ENCODE measurements at regions not wholly inside any gene's neighbourhood (a gene's known extent, or its start where the extent isn't known, plus 50 kb on each side); places are given as distances from the start of the nearest gene placed in this dataset.
"Not testable (repeated sequence)": the region's sequence is repeated elsewhere in the genome, so short reads cannot be mapped to it uniquely, and the experiment has no call there.

GRCh38 chr9:85199866-85200495, 530.5 kb downstream of the NTRK2 start:
- no peak for DNase-seq

- no peak for DNase-seq
Measured at GRCh38 chr9:85192750-85193149, 523.2 kb downstream of the NTRK2 start.

DNA sequence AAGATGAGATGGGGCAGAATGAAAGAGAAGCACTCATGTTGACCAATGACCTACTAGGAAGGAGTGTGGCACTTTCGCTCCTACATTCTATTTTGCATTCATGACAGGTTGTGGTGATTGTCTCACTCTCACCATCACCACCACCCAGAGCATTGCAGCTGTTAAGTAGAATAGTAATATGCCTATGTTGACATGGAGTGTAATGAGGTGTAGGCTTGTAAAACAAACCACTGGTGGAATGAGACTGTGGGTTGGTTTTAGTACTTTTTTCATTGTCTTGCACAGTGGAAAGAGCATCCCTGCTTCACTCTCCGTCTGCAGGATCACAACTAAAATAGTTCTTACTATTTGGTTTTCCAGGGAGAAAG, 516.7 kb downstream of the NTRK2 start:
- no peak for DNase-seq

GRCh38 chr9:85185486-85186217, 516.1 kb downstream of the NTRK2 start:
- no peak for DNase-seq

DNA sequence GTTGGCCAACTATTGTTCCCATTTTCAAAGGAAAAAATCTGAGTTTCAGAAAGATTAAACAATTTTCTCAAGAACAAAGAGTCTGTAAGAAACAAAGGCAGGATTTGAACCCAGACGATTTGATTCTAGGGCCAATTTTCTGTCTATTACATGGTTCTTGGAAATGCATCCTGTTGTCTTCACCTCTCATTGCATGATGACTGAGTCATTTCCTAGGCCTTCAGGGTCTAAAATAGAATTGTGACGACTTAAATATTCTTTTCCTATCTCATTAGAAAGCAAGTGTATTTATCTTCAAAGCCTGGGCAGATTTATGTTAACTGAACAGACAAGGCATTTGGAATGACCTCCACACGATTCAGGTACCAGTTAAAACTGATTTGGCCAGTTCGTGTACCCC, 512.9 kb downstream of the NTRK2 start:
- no peak for DNase-seq

DNA sequence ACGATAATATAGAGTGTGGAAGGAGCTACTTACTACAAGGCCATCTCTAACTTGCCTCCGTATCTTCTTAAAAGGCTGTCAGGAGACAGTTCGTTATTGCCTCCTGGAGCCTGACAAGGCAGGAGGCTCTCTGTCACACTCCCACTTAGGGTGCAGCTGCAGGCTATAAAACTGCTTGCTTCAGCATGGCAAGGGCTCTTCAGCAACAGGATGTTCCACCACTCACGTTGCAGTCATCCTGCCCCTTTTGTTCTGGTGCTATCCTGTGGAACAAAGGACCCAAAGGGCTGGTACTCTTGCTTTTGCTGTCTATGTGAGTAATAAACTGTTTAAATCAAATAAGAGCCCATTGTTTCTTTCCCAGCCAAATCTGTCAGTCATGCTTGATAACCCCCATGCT, 508.9 kb downstream of the NTRK2 start:
- DNase-seq = no peak

DNA sequence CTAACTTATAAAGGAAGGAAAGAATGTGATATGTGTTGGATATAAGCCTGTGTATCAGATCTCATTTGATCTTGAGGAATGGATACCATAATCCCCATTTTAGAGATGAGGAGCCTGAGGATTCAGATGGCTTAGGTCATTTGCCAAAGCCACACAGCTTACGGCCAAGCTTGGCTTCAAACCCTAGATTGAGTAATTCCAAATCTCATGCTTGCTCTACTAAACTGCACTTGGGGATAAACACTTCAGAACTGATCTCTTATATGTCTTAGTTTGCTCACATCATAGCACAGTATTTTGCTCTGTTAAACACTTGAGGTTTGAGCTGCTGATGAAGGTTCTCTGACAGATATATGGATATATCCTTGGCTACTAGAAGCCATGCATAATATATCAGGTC, 504.4 kb downstream of the NTRK2 start:
- no peak for DNase-seq

DNA sequence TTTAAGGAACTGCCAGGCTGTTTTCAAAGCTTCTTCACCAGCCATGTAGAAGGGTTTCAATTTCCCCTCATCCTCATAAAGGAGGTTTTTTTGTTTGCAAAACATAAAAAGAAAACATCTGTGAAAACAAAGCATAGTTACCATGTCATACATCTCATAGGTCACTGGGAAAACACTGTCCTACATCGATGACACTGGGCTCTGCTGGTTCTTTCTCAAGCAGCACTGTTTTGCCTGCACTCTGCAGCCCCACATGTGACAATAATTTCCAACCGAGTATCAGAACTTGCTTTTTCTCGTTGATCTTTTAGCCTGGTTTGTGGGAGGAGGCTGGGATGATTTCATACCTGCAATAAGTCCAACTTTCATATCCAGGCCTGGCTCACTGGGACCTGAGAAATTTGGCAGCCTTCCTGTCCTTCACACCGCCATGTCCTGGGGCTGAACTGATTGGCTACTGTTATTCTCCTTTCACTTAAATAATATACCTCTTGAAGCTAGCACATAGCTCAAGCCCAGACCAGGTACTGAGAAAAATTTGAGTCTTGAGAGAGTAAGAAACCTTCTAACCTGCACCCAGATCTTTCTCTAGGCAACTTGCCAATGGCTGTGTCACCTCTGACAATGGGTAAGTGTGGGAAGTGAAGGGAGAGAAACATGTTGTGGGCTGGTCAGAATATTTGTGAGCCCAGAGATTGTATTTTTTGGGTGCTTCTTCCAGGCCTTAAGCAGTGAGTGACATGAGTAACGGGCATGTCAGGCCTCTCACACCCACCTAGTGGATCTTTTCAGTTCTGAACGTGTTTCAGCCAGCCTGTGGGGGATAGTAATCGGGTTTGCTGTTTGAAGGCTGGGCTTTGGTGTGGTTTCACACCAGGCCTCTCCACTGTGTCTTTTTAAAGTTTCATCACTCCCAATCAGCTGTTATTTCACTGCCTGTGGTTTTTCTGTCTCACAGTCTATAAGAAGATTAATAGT, 502.8 kb downstream of the NTRK2 start:
- DNase-seq = no peak

GRCh38 chr9:85171163-85171562, 501.6 kb downstream of the NTRK2 start:
- no peak for DNase-seq

DNA sequence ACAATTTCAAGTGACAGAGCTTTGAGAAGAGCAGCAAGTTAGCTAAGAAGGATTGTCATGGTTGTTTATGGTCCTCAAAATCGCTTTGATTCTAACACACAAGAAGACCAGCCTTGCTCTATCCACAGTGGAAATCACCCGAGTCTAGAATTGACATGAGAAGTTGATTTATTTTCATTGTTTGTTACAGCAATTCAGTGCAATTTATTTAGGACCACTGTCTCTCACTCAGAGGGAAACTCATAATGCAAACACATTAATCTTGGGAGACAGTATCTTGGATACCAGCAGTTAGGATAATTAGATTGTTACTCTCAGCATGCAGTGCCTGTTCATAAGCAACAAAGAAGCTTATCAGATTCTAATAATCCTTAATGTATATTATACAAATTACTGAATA, 498.9 kb downstream of the NTRK2 start:
- DNase-seq = no peak

DNA sequence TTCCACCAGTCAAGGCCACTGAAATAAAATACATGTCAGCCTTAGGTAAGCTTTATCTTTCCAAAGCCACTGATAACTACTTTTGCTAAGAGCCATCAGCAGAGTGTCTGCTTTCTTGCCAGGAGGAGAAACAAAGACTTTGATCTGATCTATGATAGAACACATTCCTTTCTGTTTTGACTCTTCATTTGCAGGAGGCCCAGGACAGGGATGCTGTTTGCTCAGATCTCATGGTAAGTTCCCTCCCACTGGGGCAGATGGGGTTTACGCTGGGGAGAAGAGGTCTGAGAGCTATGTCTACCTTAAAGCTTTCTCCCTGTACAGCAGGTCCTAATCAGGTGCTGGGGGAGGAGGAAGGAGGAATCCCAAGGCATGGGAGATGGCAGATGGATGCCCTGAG, 497.6 kb downstream of the NTRK2 start:
- no peak for DNase-seq

DNA sequence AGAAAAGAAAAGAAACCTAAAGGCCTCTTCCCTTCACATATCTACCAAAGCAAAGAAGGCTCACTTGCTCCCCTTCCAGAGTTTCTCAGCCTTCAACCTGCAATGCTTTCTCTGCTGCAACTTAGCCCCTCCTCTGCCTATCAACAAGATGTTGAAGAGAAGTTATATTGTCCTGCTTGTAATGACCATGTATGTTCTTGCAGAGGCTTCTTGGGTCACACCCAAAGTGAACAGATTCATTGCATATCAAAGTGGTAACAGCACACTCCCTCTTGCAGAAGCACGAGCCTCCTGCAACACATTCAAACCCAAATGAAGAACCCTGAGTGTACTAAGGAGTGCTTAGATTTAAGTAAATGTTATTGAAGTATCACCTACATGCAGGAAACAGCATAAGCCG, 494.3 kb downstream of the NTRK2 start:
- no peak for DNase-seq

GRCh38 chr9:85163415-85163814, 493.9 kb downstream of the NTRK2 start:
- DNase-seq = no peak

DNA sequence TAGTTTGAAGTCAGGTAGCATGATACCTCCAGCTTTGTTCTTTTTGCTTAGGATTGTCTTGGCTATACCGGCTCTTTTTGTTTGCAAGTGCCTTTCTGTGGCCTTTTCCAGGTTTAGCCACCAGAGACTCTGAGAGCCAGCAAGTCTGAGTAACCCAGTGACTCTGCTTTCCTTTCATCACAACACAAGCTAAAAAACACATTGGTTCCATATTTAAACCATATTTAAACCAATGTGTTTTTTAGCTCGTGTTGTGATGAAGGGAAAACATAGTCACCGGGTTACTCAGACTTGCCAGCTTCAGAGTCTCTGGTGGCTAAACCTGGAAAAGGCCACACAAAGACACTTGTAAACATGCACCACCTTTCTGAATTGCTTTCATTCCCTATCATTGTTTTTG, 493.3 kb downstream of the NTRK2 start:
- DNase-seq = no peak

GRCh38 chr9:85160944-85161343, 491.4 kb downstream of the NTRK2 start:
- not testable (repeated sequence) for DNase-seq

DNA sequence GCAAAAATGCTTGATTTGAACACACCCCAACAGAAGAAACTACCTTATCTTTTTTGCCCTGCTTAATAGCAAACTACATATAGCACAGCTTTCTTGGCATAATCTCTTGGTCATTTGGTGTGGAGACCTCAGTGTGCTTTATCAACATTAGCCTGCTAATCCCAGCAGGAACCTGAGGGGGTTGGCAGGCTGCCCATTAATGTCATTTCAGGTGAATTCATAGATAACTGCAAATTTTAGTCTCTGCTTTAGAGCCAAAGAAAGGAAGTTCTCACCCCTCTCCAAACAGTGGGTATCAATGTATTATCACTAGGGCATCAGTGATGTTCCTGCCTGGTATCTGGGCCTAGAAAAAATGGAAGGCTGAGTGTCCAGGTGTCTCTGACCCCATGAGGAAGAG, 489.0 kb downstream of the NTRK2 start:
- no peak for DNase-seq

GRCh38 chr9:85157772-85158171, 488.2 kb downstream of the NTRK2 start:
- no peak for DNase-seq

DNA sequence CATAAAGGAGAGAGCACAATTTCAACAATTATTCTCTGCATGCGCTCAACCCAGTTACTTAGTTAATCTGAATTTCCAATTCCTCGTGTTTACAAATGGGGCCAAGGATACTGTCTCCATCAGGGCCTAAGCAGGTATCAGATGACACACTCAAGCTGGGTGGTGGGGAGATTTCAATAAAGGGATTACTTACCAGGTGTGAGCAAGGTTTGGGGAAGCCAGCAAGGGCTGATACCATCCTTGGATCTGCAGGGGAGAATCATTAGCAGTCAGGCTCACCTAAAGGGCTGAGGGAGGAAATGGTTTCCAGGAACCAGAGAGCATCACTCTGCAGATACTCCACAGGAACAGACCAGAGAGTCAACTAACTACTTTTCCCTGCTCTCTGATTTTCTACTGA, 487.1 kb downstream of the NTRK2 start:
- no peak for DNase-seq

DNA sequence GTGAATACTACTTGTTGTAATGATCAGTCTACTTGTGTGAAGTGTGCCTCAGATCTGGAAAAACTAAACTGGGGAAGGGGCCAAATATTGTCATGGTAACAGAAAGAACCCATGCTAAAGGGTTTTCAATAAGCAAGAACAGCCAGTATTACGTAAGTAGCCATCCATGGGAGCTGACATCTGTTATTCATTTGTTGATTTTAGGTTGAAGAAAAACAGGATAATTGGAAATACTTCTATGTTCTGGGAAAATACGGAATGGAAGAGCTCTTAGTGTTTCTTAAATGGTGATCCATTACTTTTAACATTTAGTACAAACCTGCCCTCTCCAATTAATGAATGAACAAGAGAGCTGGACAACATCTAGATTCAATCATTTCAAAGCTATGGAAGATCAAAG, 485.8 kb downstream of the NTRK2 start:
- DNase-seq = no peak

GRCh38 chr9:85151741-85152140, 482.2 kb downstream of the NTRK2 start:
- no peak for DNase-seq

DNA sequence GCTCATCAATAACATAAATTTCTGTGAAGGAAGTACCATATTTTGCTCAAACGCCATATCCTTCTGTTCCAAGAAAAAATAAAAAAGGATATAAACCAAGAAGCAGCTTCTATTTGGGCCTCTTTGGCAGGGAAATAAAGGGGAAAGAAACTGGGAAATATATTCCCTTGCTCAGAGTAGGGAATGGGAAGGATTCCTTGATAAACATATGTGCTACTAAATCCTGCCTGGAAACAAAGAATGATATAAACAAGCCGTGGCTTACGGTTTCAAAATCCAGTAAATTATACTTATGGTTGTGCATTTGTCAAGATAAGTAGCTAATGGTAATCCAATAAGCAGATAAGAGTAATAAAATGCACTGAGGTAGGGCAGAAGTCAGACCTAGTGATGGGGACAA, 481.6 kb downstream of the NTRK2 start:
- no peak for DNase-seq

DNA sequence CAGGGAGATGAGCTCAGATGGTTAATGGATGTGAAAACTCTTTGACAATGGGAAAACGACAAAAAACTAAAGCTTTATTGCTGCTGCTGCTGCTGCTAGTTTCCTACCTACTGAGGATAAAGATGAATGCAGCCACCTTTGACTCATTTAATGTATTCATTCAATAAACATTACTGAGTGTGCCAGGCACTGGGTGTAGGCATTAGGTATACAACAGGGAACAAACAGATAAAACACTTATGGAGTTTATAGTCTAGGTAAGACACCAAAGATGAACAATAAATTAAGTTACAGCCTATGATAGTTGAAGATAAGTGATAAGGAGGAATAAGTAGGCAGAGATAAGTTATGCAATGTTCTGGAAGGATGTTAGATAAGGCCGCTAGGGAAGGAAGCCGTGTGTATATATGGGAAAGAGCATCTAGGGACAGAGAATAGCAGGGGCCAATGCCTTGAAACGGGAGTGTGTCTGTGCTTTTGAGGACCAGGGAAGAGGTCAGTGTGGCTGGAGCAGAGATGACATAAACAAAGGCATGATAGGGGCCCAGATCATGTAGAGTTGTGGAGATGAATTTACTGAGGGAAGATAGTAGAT, 477.6 kb downstream of the NTRK2 start:
- no peak for DNase-seq

DNA sequence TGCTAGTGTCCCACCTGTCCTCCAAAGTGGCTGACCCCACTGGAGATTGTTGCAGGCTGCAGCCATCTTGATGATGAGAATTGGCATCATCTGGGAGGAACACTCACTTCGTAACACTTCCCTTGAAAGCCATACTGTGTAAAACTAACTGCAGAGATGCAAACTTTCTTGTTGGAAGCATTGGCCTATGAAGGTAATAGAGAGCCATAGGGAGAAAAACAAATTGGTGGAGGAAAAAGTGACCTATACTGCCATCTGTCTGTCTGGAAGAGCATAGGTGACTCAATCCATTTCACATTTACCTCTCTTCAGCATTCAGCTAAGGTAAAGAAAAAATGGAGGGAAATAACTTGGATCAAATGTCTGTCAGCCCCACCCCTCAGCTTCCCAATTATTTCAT, 473.4 kb downstream of the NTRK2 start:
- DNase-seq = no peak

Data from inflammatory macrophage (primary cell).